Peyer's patch (tissue), 4 donors: ENCODE measurements at regions not wholly inside any gene's neighbourhood (a gene's known extent, or its start where the extent isn't known, plus 50 kb on each side); places are given as distances from the start of the nearest gene placed in this dataset.

ENCODE experiments used
- DNase-seq, 3 donors: peaks; one replicate each; pipeline ENCODE4 v3.0.0-alpha.2; 2017 to 2019
- H3K27ac ChIP-seq, 4 donors: fragments of 200-600 bp; sonication (generic); one replicate each; pipeline ENCODE4 v1.5.1; 2016 to 2019
- H3K27me3 ChIP-seq, 2 donors: fragments of 200-600 bp; sonication (generic); one replicate each; pipeline ENCODE4 v1.5.1; 2019
- H3K36me3 ChIP-seq, 3 donors: fragments of 200-600 bp; sonication (generic); one replicate each; pipeline ENCODE4 v1.5.1; 2016 to 2019
- H3K4me1 ChIP-seq, 4 donors: fragments of 200-600 bp; sonication (generic); one replicate each; pipeline ENCODE4 v1.5.1; 2016 to 2019
- H3K4me3 ChIP-seq, 4 donors: fragments of 200-600 bp; sonication (generic); 1 replicate in 3 of 4; 2 replicates in 1 of 4; pipeline ENCODE4 v1.5.1; 2016 to 2019; ENCODE audit warnings: mild to moderate bottlenecking in 1 of 4
- H3K9me3 ChIP-seq, 4 donors: fragments of 200-600 bp; sonication (generic); one replicate each; pipeline ENCODE4 v1.5.1; 2016 to 2019; ENCODE audit warnings: mild to moderate bottlenecking in 1 of 4
- CTCF ChIP-seq, 6 experiments: fragments of 450-650 bp in 4 of 6; fragments of 200-600 bp in 2 of 6; sonication (generic) in 1 of 6; IDR thresholded peaks; one replicate each; pipeline ENCODE4 v1.5.1; 2017 to 2019; ENCODE audit warnings: antibody characterized with exemption in 6 of 6, mild to moderate bottlenecking in 3 of 6, moderate library complexity in 1 of 6
- POLR2A ChIP-seq, 2 donors: fragments of 450-650 bp; IDR thresholded peaks; one replicate each; pipeline ENCODE4 v1.5.1; 2017; ENCODE audit warnings: antibody characterized with exemption in 2 of 2, mild to moderate bottlenecking in 2 of 2, moderate library complexity in 2 of 2

GRCh38 chr6:91340896-91341395 is 754.1 kb upstream of the MAP3K7 start:
- Histone ChIP-seq H3K27ac (no peak overlapping the region), H3K9me3 (no peaks in the 10 kb centered on the region), H3K36me3 (no peaks in the 10 kb centered on the region), H3K4me3 (no peak overlapping the region), H3K4me1 (no peaks in the 10 kb centered on the region), H3K27me3 (no peaks in the 10 kb centered on the region)
- TF ChIP-seq CTCF (IDR thresholded peaks at IDR 0.05) (no peak), POLR2A (IDR thresholded peaks at IDR 0.05) (no peak)
- no peak for DNase-seq

- H3K27me3 ChIP-seq = no peaks in the 10 kb centered on the region
- no peaks in the 10 kb centered on the region for H3K9me3 ChIP-seq
- no peak overlapping the region for H3K27ac ChIP-seq
- H3K4me3 ChIP-seq = no peak overlapping the region
- no peak for DNase-seq
- TF ChIP-seq CTCF (IDR thresholded peaks at IDR 0.05) = peak in 3 of 6 experiments; percentile 3 to 19 (median 9)
- no peak for TF ChIP-seq POLR2A (IDR thresholded peaks at IDR 0.05)
- no peaks in the 10 kb centered on the region for H3K4me1 ChIP-seq
- no peaks in the 10 kb centered on the region for H3K36me3 ChIP-seq
Measured at GRCh38 chr6:91337967-91338366, 751.1 kb upstream of the MAP3K7 start.

GRCh38 chr6:91330896-91331295 is 744.0 kb upstream of the MAP3K7 start:
- no peak overlapping the region for H3K4me3 ChIP-seq
- H3K27ac ChIP-seq = no peak overlapping the region
- H3K27me3 ChIP-seq = no peaks in the 10 kb centered on the region
- TF ChIP-seq CTCF (IDR thresholded peaks at IDR 0.05) (no peak), POLR2A (IDR thresholded peaks at IDR 0.05) (no peak)
- no peak for DNase-seq
- no peaks in the 10 kb centered on the region for H3K4me1 ChIP-seq
- no peaks in the 10 kb centered on the region for H3K9me3 ChIP-seq
- H3K36me3 ChIP-seq = no peaks in the 10 kb centered on the region

GRCh38 chr6:91328241-91328640 is 741.4 kb upstream of the MAP3K7 start:
- no peak for TF ChIP-seq CTCF (IDR thresholded peaks at IDR 0.05)
- no peak for TF ChIP-seq POLR2A (IDR thresholded peaks at IDR 0.05)
- Histone ChIP-seq H3K27ac (no peak overlapping the region), H3K4me1 (no peaks in the 10 kb centered on the region), H3K9me3 (no peaks in the 10 kb centered on the region), H3K36me3 (no peaks in the 10 kb centered on the region), H3K4me3 (no peak overlapping the region), H3K27me3 (no peaks in the 10 kb centered on the region)
- no peak for DNase-seq

GRCh38 chr6:91324711-91325110 is 737.8 kb upstream of the MAP3K7 start:
- Histone ChIP-seq H3K27me3 (no peaks in the 10 kb centered on the region), H3K9me3 (no peaks in the 10 kb centered on the region), H3K27ac (no peak overlapping the region), H3K36me3 (no peaks in the 10 kb centered on the region), H3K4me1 (no peaks in the 10 kb centered on the region), H3K4me3 (no peak overlapping the region)
- TF ChIP-seq CTCF (IDR thresholded peaks at IDR 0.05) = no peak
- no peak for TF ChIP-seq POLR2A (IDR thresholded peaks at IDR 0.05)
- no peak for DNase-seq

- Histone ChIP-seq H3K9me3 (no peaks in the 10 kb centered on the region), H3K4me1 (no peaks in the 10 kb centered on the region), H3K4me3 (no peak overlapping the region), H3K27me3 (no peaks in the 10 kb centered on the region), H3K36me3 (no peaks in the 10 kb centered on the region), H3K27ac (no peak overlapping the region)
- no peak for DNase-seq
- TF ChIP-seq CTCF (IDR thresholded peaks at IDR 0.05) (no peak), POLR2A (IDR thresholded peaks at IDR 0.05) (no peak)
Measured at GRCh38 chr6:91317984-91318383, 731.1 kb upstream of the MAP3K7 start.
